GM23338 (cell line): ENCODE measurements at regions not wholly inside any gene's neighbourhood (a gene's known extent, or its start where the extent isn't known, plus 50 kb on each side); places are given as distances from the start of the nearest gene placed in this dataset.

Experiments used
- ATAC-seq: fragments of 200-7000 bp; cut with Tn5 transposase; 3 replicates; pipeline ENCODE4 v1.9.1; 2020
- DNase-seq: peaks from one replicate; pipeline ENCODE4 v3.0.0-alpha.2; 2015; ENCODE audit warnings: low spot score
- H2AFZ ChIP-seq: fragments of 200-600 bp; sonication (generic); 2 replicates; pipeline ENCODE4 v1.8.0; 2016; ENCODE audit warnings: antibody characterized with exemption, mild to moderate bottlenecking, moderate library complexity
- H3F3A ChIP-seq: fragments of 200-600 bp; sonication (generic); replicated peaks from 2 replicates; pipeline ENCODE4 v1.8.0; 2017; ENCODE audit warnings: antibody characterized with exemption, mixed run types, low read depth
- H3K27ac ChIP-seq: fragments of 200-600 bp; sonication (generic); 2 replicates; pipeline ENCODE4 v1.6.1; 2016; ENCODE audit warnings: low read depth
- H3K27me3 ChIP-seq: fragments of 200-600 bp; sonication (generic); 2 replicates; pipeline ENCODE4 v1.8.0; 2016; ENCODE audit warnings: mild to moderate bottlenecking, mixed run types, moderate library complexity; ENCODE audit not compliant: insufficient read depth
- H3K36me3 ChIP-seq: fragments of 200-600 bp; sonication (generic); 2 replicates; pipeline ENCODE4 v1.8.0; 2016; ENCODE audit warnings: mild to moderate bottlenecking; ENCODE audit not compliant: insufficient read depth
- H3K4me1 ChIP-seq: fragments of 200-600 bp; sonication (generic); 2 replicates; pipeline ENCODE4 v1.8.0; 2016; ENCODE audit warnings: mild to moderate bottlenecking, moderate library complexity; ENCODE audit not compliant: insufficient read depth
- H3K4me2 ChIP-seq: fragments of 200-600 bp; sonication (generic); 2 replicates; pipeline ENCODE4 v1.7.1; 2017; ENCODE audit warnings: mixed run types
- H3K4me3 ChIP-seq: fragments of 200-600 bp; sonication (generic); 2 replicates; pipeline ENCODE4 v1.6.1; 2016; ENCODE audit warnings: mixed run types
- H3K79me2 ChIP-seq: fragments of 200-600 bp; sonication (generic); replicated peaks from 2 replicates; pipeline ENCODE4 v1.8.0; 2017; ENCODE audit warnings: mild to moderate bottlenecking; ENCODE audit not compliant: insufficient read depth
- H3K9me2 ChIP-seq: fragments of 200-600 bp; sonication (generic); 2 replicates; pipeline ENCODE4 v1.8.0; 2017; ENCODE audit not compliant: insufficient read depth
- H4K20me1 ChIP-seq: fragments of 200-600 bp; sonication (generic); replicated peaks from 2 replicates; pipeline ENCODE4 v1.8.0; 2017; ENCODE audit warnings: mild to moderate bottlenecking; ENCODE audit not compliant: insufficient read depth
- H3K27ac Mint-ChIP-seq: 2 replicates; pipeline ENCODE4 v1.8.0; 2020; ENCODE audit warnings: inconsistent platforms, mild to moderate bottlenecking, moderate library complexity, mixed read lengths
- H3K27me3 Mint-ChIP-seq: 3 replicates; pipeline ENCODE4 v1.8.0; 2022; ENCODE audit warnings: low read depth, mild to moderate bottlenecking, moderate library complexity, mixed read lengths, inconsistent platforms; ENCODE audit not compliant: insufficient read depth, poor library complexity
- H3K36me3 Mint-ChIP-seq: 3 replicates; pipeline ENCODE4 v1.8.0; 2021; ENCODE audit warnings: low read depth, mild to moderate bottlenecking, inconsistent platforms, moderate library complexity, mixed read lengths
- H3K4me1 Mint-ChIP-seq: 3 replicates; pipeline ENCODE4 v1.8.0; 2020; ENCODE audit warnings: mild to moderate bottlenecking, inconsistent platforms, mixed read lengths
- H3K4me3 Mint-ChIP-seq: 3 replicates; pipeline ENCODE4 v1.8.0; 2021; ENCODE audit warnings: moderate library complexity, mild to moderate bottlenecking, inconsistent platforms, mixed read lengths
- H3K9me3 Mint-ChIP-seq: 3 replicates; pipeline ENCODE4 v1.8.0; 2020; ENCODE audit warnings: moderate library complexity, mild to moderate bottlenecking, inconsistent platforms, mixed read lengths
- CREB1 ChIP-seq: fragments of 250-450 bp; sonication (Bioruptor Pico); IDR thresholded peaks from 2 replicates; pipeline ENCODE4 v1.5.0; 2020; ENCODE audit warnings: low read depth, mild to moderate bottlenecking, moderate library complexity
- EZH2phosphoT487 ChIP-seq: fragments of 200-600 bp; sonication (generic); IDR thresholded peaks from one replicate; pipeline ENCODE4 v1.8.1; 2018; ENCODE audit warnings: antibody characterized with exemption; ENCODE audit not compliant: unreplicated experiment
- JUNB ChIP-seq: IDR thresholded peaks from one replicate; pipeline ENCODE4 v1.6.1; 2016; ENCODE audit warnings: antibody characterized with exemption; ENCODE audit not compliant: unreplicated experiment
- NANOG ChIP-seq: IDR thresholded peaks from 2 replicates; pipeline ENCODE4 v1.6.1; 2016; ENCODE audit warnings: antibody characterized with exemption, borderline replicate concordance
- STAT1 ChIP-seq: IDR thresholded peaks from one replicate; pipeline ENCODE4 v1.6.1; 2016; ENCODE audit warnings: antibody characterized with exemption; ENCODE audit not compliant: unreplicated experiment
- ZNF114 ChIP-seq: fragments of 250-450 bp; sonication (Bioruptor Pico); IDR thresholded peaks from 2 replicates; pipeline ENCODE4 v1.5.0; 2020; ENCODE audit warnings: mild to moderate bottlenecking, moderate library complexity
- ZNF331 ChIP-seq: fragments of 250-450 bp; sonication (Bioruptor Pico); IDR thresholded peaks from 2 replicates; pipeline ENCODE4 v1.5.0; 2020; ENCODE audit warnings: low read depth, mild to moderate bottlenecking, moderate library complexity
- TF ChIP-seq, protein P1 (sequence below): IDR thresholded peaks from one replicate; pipeline ENCODE4 v1.6.1; 2018; ENCODE audit warnings: antibody characterized with exemption; ENCODE audit not compliant: unreplicated experiment
- TF ChIP-seq, protein P2 (sequence below): fragments of 250-450 bp; sonication (Bioruptor Pico); IDR thresholded peaks from 2 replicates; pipeline ENCODE4 v1.5.0; 2020; ENCODE audit warnings: mild to moderate bottlenecking, moderate library complexity
- TF ChIP-seq, protein P3 (sequence below), 2 experiments: fragments of 200-600 bp in 1 of 2; sonication (generic) in 1 of 2; conservative IDR thresholded peaks; 2 replicates each; pipeline versions ENCODE4 v1.5.1 to v1.6.1; 2016 to 2017; ENCODE audit warnings: antibody characterized with exemption in 2 of 2, low read depth in 2 of 2, mild to moderate bottlenecking in 2 of 2, moderate library complexity in 1 of 2
- TF ChIP-seq, protein P4 (sequence below): IDR thresholded peaks from 2 replicates; pipeline ENCODE4 v1.6.1; 2016; ENCODE audit warnings: antibody characterized with exemption

DNA sequence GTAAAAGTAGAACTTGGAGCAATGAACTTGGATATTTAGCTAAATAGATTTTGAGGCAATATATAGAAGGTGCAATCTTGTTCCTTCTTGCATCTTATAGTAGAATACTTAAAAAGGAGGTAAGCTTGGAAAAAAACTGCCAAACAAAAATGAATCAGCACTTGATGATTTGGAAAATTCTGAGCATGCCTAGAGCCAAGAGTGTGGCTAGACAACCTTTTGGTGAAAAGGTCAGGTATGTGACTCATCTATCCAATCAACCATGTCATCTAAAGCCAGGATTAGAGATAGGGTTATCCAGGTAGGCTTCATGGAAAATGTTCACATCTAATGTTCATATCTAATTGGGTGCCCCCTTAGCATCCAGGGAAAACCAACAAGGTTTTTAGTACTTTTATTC is 515.0 kb downstream of the COL11A1 start:
- Mint-ChIP-seq H3K4me1 (no peaks in the 10 kb centered on the region), H3K27me3 (no peaks in the 10 kb centered on the region), H3K36me3 (no peaks in the 10 kb centered on the region), H3K9me3 (no peaks in the 10 kb centered on the region), H3K27ac (no peak overlapping the region), H3K4me3 (no peak overlapping the region)
- Histone ChIP-seq H3K27ac (no peak overlapping the region), H3K79me2 (no peaks in the 10 kb centered on the region), H3F3A (no peaks in the 10 kb centered on the region), H4K20me1 (no peaks in the 10 kb centered on the region), H2AFZ (no peak overlapping the region), H3K4me1 (no peaks in the 10 kb centered on the region), H3K27me3 (no peaks in the 10 kb centered on the region), H3K9me2 (peaks cover 7% of the 10 kb centered on the region; the same call in 1 of the 2 replicates), H3K4me3 (no peak overlapping the region), H3K4me2 (no peak overlapping the region), H3K36me3 (no peaks in the 10 kb centered on the region)
- ATAC-seq (no peak), DNase-seq (no peak)
- TF ChIP-seq EZH2phosphoT487 = no peak
- TF ChIP-seq STAT1 = no peak
- no peak for TF ChIP-seq ZNF114 (CRISPR knock-in tag)

DNA sequence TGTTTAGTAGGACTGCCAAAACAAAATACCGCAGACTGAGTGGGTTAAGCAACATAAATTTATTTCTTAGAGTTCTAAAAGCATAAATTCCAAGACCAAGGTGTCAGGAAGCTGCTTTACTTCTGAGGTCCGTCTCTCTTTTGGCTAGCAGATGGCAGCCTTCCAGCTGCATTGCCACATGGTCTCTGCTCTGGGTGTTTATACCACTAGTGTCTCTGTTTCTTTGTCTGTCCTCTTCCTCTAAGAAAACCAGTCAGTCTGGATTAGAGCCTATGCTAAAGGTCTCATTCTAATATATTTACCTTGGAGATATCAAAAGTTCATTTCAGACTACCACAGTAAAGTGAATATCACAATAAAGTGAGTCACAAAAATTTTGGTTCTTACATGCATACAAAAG is 519.8 kb downstream of the COL11A1 start:
- H3K27me3 Mint-ChIP-seq = no peaks in the 10 kb centered on the region
- TF ChIP-seq, protein P1, sequence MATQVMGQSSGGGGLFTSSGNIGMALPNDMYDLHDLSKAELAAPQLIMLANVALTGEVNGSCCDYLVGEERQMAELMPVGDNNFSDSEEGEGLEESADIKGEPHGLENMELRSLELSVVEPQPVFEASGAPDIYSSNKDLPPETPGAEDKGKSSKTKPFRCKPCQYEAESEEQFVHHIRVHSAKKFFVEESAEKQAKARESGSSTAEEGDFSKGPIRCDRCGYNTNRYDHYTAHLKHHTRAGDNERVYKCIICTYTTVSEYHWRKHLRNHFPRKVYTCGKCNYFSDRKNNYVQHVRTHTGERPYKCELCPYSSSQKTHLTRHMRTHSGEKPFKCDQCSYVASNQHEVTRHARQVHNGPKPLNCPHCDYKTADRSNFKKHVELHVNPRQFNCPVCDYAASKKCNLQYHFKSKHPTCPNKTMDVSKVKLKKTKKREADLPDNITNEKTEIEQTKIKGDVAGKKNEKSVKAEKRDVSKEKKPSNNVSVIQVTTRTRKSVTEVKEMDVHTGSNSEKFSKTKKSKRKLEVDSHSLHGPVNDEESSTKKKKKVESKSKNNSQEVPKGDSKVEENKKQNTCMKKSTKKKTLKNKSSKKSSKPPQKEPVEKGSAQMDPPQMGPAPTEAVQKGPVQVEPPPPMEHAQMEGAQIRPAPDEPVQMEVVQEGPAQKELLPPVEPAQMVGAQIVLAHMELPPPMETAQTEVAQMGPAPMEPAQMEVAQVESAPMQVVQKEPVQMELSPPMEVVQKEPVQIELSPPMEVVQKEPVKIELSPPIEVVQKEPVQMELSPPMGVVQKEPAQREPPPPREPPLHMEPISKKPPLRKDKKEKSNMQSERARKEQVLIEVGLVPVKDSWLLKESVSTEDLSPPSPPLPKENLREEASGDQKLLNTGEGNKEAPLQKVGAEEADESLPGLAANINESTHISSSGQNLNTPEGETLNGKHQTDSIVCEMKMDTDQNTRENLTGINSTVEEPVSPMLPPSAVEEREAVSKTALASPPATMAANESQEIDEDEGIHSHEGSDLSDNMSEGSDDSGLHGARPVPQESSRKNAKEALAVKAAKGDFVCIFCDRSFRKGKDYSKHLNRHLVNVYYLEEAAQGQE = no peak
- no peak for TF ChIP-seq JUNB
- TF ChIP-seq ZNF114 (CRISPR knock-in tag) = no peak
- TF ChIP-seq, protein P2, sequence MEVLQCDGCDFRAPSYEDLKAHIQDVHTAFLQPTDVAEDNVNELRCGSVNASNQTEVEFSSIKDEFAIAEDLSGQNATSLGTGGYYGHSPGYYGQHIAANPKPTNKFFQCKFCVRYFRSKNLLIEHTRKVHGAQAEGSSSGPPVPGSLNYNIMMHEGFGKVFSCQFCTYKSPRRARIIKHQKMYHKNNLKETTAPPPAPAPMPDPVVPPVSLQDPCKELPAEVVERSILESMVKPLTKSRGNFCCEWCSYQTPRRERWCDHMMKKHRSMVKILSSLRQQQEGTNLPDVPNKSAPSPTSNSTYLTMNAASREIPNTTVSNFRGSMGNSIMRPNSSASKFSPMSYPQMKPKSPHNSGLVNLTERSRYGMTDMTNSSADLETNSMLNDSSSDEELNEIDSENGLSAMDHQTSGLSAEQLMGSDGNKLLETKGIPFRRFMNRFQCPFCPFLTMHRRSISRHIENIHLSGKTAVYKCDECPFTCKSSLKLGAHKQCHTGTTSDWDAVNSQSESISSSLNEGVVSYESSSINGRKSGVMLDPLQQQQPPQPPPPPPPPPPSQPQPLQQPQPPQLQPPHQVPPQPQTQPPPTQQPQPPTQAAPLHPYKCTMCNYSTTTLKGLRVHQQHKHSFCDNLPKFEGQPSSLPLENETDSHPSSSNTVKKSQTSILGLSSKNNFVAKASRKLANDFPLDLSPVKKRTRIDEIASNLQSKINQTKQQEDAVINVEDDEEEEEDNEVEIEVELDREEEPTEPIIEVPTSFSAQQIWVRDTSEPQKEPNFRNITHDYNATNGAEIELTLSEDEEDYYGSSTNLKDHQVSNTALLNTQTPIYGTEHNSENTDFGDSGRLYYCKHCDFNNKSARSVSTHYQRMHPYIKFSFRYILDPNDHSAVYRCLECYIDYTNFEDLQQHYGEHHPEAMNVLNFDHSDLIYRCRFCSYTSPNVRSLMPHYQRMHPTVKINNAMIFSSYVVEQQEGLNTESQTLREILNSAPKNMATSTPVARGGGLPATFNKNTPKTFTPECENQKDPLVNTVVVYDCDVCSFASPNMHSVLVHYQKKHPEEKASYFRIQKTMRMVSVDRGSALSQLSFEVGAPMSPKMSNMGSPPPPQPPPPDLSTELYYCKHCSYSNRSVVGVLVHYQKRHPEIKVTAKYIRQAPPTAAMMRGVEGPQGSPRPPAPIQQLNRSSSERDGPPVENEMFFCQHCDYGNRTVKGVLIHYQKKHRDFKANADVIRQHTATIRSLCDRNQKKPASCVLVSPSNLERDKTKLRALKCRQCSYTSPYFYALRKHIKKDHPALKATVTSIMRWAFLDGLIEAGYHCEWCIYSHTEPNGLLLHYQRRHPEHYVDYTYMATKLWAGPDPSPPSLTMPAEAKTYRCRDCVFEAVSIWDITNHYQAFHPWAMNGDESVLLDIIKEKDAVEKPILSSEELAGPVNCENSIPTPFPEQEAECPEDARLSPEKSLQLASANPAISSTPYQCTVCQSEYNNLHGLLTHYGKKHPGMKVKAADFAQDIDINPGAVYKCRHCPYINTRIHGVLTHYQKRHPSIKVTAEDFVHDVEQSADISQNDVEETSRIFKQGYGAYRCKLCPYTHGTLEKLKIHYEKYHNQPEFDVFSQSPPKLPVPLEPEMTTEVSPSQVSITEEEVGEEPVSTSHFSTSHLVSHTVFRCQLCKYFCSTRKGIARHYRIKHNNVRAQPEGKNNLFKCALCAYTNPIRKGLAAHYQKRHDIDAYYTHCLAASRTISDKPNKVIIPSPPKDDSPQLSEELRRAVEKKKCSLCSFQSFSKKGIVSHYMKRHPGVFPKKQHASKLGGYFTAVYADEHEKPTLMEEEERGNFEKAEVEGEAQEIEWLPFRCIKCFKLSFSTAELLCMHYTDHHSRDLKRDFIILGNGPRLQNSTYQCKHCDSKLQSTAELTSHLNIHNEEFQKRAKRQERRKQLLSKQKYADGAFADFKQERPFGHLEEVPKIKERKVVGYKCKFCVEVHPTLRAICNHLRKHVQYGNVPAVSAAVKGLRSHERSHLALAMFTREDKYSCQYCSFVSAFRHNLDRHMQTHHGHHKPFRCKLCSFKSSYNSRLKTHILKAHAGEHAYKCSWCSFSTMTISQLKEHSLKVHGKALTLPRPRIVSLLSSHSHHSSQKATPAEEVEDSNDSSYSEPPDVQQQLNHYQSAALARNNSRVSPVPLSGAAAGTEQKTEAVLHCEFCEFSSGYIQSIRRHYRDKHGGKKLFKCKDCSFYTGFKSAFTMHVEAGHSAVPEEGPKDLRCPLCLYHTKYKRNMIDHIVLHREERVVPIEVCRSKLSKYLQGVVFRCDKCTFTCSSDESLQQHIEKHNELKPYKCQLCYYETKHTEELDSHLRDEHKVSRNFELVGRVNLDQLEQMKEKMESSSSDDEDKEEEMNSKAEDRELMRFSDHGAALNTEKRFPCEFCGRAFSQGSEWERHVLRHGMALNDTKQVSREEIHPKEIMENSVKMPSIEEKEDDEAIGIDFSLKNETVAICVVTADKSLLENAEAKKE = no peak
- no peak for TF ChIP-seq NANOG
- TF ChIP-seq CREB1 = no peak
- TF ChIP-seq ZNF331 (CRISPR knock-in tag) = no peak
- TF ChIP-seq, protein P3, sequence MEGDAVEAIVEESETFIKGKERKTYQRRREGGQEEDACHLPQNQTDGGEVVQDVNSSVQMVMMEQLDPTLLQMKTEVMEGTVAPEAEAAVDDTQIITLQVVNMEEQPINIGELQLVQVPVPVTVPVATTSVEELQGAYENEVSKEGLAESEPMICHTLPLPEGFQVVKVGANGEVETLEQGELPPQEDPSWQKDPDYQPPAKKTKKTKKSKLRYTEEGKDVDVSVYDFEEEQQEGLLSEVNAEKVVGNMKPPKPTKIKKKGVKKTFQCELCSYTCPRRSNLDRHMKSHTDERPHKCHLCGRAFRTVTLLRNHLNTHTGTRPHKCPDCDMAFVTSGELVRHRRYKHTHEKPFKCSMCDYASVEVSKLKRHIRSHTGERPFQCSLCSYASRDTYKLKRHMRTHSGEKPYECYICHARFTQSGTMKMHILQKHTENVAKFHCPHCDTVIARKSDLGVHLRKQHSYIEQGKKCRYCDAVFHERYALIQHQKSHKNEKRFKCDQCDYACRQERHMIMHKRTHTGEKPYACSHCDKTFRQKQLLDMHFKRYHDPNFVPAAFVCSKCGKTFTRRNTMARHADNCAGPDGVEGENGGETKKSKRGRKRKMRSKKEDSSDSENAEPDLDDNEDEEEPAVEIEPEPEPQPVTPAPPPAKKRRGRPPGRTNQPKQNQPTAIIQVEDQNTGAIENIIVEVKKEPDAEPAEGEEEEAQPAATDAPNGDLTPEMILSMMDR (conservative IDR thresholded peaks at IDR 0.05; ENCODE audit: low read depth in 2 of 2) = no peak
- TF ChIP-seq, protein P4, sequence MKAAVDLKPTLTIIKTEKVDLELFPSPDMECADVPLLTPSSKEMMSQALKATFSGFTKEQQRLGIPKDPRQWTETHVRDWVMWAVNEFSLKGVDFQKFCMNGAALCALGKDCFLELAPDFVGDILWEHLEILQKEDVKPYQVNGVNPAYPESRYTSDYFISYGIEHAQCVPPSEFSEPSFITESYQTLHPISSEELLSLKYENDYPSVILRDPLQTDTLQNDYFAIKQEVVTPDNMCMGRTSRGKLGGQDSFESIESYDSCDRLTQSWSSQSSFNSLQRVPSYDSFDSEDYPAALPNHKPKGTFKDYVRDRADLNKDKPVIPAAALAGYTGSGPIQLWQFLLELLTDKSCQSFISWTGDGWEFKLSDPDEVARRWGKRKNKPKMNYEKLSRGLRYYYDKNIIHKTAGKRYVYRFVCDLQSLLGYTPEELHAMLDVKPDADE = no peak

More for the DNA sequence above, 519.8 kb downstream of the COL11A1 start:
- no peaks in the 10 kb centered on the region for H3K9me3 Mint-ChIP-seq
- H3K4me1 ChIP-seq = no peaks in the 10 kb centered on the region
- H3K27me3 ChIP-seq = no peaks in the 10 kb centered on the region
- H3K4me3 Mint-ChIP-seq = no peak overlapping the region
- no peak overlapping the region for H3K4me3 ChIP-seq
- ATAC-seq (no peak), DNase-seq (no peak)
- H3K27ac Mint-ChIP-seq = no peak overlapping the region
- H4K20me1 ChIP-seq = no peaks in the 10 kb centered on the region
- no peaks in the 10 kb centered on the region for H3K36me3 ChIP-seq
- no peak overlapping the region for H3K27ac ChIP-seq
- no peaks in the 10 kb centered on the region for H3F3A ChIP-seq
- H3K4me1 Mint-ChIP-seq = no peaks in the 10 kb centered on the region
- H3K36me3 Mint-ChIP-seq = no peaks in the 10 kb centered on the region
- no peak overlapping the region for H3K4me2 ChIP-seq
- no peaks in the 10 kb centered on the region for H3K79me2 ChIP-seq
- no peak overlapping the region for H2AFZ ChIP-seq
- peaks cover 7% of the 10 kb centered on the region; the same call in 1 of the 2 replicates for H3K9me2 ChIP-seq
